Daoy (cell line): ENCODE measurements at regions not wholly inside any gene's neighbourhood (a gene's known extent, or its start where the extent isn't known, plus 50 kb on each side); places are given as distances from the start of the nearest gene placed in this dataset.

ENCODE experiments used
- DNase-seq: peaks from one replicate; pipeline ENCODE4 v3.0.0-alpha.2; 2015; ENCODE audit warnings: low read depth

GRCh38 chr7:15922002-15922401 lies 235.5 kb upstream of the MEOX2 start:
- no peak for DNase-seq

- DNase-seq, result no peak
These were observed 235.1 kb upstream of the MEOX2 start for GRCh38 chr7:15921576-15921975.

- DNase-seq, result no peak
These were observed 234.5 kb upstream of the MEOX2 start for GRCh38 chr7:15920953-15921352.

GRCh38 chr7:15916681-15917380 lies 230.3 kb upstream of the MEOX2 start:
- DNase-seq, result no peak

GRCh38 chr7:15915686-15916293 lies 229.3 kb upstream of the MEOX2 start:
- no peak for DNase-seq

GRCh38 chr7:15914611-15915010 lies 228.1 kb upstream of the MEOX2 start:
- DNase-seq, result no peak

GRCh38 chr7:15906436-15906835 lies 220.0 kb upstream of the MEOX2 start:
- no peak for DNase-seq

GRCh38 chr7:15905251-15906040 lies 219.0 kb upstream of the MEOX2 start:
- no peak for DNase-seq

GRCh38 chr7:15891151-15891881 lies 204.8 kb upstream of the MEOX2 start:
- no peak for DNase-seq

GRCh38 chr7:15889507-15889906 lies 203.0 kb upstream of the MEOX2 start:
- peak; percentile 11 for DNase-seq

- no peak for DNase-seq
These were observed 201.6 kb upstream of the MEOX2 start for GRCh38 chr7:15888090-15888489.

- DNase-seq, result no peak
These were observed 200.1 kb upstream of the MEOX2 start for GRCh38 chr7:15886626-15887025.

- DNase-seq, result no peak
These were observed 199.2 kb upstream of the MEOX2 start for GRCh38 chr7:15885678-15886077.

GRCh38 chr7:15874774-15875173 lies 188.3 kb upstream of the MEOX2 start:
- no peak for DNase-seq

- DNase-seq, result no peak
These were observed 183.9 kb upstream of the MEOX2 start for GRCh38 chr7:15870347-15870746.

- no peak for DNase-seq
These were observed 181.0 kb upstream of the MEOX2 start for GRCh38 chr7:15867441-15867840.

- no peak for DNase-seq
These were observed 180.3 kb upstream of the MEOX2 start for GRCh38 chr7:15866753-15867152.

GRCh38 chr7:15864626-15864991 lies 178.1 kb upstream of the MEOX2 start:
- no peak for DNase-seq

GRCh38 chr7:15863951-15864625 lies 177.6 kb upstream of the MEOX2 start:
- DNase-seq, result no peak

- no peak for DNase-seq
These were observed 176.3 kb upstream of the MEOX2 start for GRCh38 chr7:15862781-15863165.

- no peak for DNase-seq
These were observed 175.7 kb upstream of the MEOX2 start for GRCh38 chr7:15862016-15862780.
